ENCODE measurements at regions not wholly inside any gene's neighbourhood (a gene's known extent, or its start where the extent isn't known, plus 50 kb on each side); places are given as distances from the start of the nearest gene placed in this dataset.
"Not testable (repeated sequence)": the region's sequence is repeated elsewhere in the genome, so short reads cannot be mapped to it uniquely, and the experiment has no call there.

DNA sequence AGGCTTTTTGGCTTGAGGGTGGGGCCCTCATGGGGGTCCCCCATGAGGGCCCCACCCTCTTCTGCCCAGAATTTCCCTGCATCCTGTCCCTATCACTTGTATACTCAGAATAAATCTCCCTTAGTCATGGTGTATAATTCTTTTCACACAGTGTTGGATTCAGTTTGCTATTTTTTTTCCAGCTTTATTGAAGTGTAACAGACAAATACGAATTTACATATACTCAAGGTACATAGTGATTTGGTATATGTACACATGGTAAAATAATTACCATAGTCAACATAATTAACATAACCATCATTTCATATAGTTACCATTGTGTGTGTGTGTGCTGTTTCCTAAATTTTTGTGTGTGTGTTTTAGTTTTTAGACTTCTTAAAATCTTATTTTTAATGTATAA, 289.4 kb downstream of the CNTNAP3B start:
- DNase-seq (ENCODE audit: low spot score) = not testable (repeated sequence)

DNA sequence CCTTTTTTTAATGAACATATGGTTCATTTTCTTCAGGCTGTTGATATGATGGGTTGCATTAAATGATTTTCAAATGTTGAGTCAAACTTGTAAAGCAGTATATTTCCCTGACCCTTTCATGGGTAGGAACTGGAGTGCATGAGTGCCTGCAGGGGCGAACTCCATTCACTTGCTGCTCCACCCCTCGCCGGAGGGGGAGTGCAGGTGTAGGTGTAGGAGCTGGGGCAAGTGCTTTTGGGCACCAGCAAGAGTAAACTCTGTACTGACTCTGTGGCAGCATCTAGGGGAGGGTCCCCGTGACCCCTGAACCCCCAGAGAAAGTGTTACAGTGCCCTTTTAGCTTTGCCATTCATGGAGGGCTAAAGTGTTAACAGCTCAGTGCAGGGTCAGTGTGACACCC, 290.3 kb downstream of the CNTNAP3B start:
- not testable (repeated sequence) for DNase-seq (ENCODE audit: low spot score)

GRCh38 chr9:41838562-41838851, 290.7 kb downstream of the CNTNAP3B start:
- not testable (repeated sequence) for DNase-seq (ENCODE audit: low spot score)

- DNase-seq (ENCODE audit: low spot score) = not testable (repeated sequence)
Measured at GRCh38 chr9:41837684-41838561, 291.3 kb downstream of the CNTNAP3B start.

DNA sequence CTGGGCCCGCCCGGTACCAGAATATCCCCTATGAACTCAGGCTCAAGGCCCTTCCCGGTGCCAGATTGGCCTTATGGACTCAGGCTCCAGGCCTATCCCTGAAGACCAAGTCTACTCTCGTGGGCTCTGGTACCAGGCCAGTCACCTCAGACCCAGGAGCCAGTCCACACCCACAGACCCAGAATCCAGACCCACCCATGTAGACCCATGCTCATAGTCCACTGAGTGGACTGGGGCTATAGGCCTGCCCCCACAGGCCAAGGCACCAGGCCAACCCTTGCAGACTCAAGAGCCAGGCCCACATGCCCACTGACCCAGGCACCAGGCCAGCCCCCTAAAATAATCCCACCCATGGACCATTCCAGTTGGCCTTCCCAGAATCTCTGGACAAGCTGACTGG, 296.1 kb downstream of the CNTNAP3B start:
- not testable (repeated sequence) for DNase-seq (ENCODE audit: low spot score)

DNA sequence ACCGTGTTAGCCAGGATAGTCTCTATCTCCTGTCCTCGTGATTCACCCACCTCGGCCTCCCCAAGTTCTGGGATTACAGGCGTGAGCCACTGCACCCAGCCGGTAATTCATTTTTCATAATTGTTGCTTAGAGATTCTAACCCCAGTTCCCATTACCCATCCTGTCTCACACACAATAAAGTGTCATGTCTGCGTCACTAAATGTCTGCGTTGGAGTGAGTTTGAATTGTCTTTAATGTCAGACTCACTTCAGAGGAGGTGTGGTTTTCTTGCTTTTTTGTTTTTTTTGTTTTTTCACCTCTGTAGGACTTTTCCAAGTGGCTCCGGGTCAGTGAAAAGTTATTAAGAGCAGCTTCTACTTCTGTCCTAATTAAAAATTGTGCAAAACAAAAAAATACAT, 304.5 kb downstream of the CNTNAP3B start:
- DNase-seq (ENCODE audit: low spot score) = not testable (repeated sequence)

GRCh38 chr9:41802706-41803105, 326.5 kb downstream of the CNTNAP3B start:
- not testable (repeated sequence) for DNase-seq (ENCODE audit: low spot score)

- DNase-seq (ENCODE audit: low spot score) = peak; percentile 36
Measured at GRCh38 chr9:41798684-41799083, 330.5 kb downstream of the CNTNAP3B start.

- DNase-seq (ENCODE audit: low spot score) = peak; percentile 97
Measured at GRCh38 chr9:41790719-41791363, 338.4 kb downstream of the CNTNAP3B start.

DNA sequence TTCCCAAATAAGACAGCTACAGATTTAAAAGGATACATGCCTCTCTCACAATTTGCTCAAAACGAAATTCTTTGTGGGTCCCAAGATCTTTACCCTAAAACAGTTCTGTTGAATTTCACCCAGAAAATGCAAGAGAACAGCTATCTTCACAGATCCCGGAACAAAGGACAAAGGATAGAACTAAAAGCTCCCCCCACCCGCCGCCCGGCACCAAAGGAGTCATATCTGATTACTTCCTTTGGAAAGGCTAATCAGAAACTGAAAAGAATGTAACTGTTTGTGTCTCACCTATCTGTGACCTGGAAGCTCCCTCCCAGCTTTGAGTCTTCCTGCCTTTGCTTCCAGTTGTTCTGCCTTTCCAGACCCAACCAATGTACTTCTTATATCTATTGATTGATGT, 339.2 kb downstream of the CNTNAP3B start:
- DNase-seq (ENCODE audit: low spot score) = not testable (repeated sequence)

- DNase-seq (ENCODE audit: low spot score) = not testable (repeated sequence)
Measured at GRCh38 chr9:41789387-41789786, 339.8 kb downstream of the CNTNAP3B start.

DNA sequence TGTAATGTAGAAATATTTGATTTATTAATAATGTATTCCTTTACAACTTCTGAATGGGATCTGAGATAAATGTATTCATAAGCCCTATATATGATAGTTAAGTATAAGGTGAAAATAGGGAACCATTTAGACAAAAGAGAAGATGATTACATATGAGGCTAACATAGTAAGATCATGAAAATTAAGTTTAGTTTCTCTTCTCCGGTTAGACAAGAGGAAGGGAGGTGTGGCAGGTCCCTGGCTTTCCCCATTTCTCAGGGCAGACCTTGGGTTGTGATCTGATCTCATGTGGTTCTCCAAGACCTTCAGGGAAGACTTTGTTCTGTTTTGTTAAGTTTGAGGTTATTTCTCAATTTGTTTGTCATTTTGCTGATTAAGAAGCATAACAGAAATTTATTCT, 341.3 kb downstream of the CNTNAP3B start:
- DNase-seq (ENCODE audit: low spot score) = not testable (repeated sequence)

GRCh38 chr9:41787270-41787669, 342.0 kb downstream of the CNTNAP3B start:
- DNase-seq (ENCODE audit: low spot score) = not testable (repeated sequence)

DNA sequence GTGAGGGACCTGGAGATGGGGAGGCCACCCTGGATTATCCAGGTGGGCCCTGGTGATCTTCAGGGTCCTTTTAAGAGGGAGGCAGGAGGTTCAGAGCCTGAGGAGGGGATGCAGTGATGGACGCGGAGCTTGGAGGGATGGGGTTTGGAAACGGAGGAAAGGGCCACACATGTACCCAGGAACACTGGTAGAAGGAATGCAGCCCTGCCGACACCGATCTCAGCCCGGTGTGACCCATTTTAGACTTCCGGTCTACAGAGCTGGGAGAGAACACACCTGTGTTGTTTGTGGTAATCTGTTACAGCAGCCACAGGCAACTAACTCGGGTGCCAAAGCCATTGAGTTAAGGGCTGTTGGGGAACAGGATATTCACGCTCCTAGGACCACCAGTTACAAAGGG, 345.2 kb downstream of the CNTNAP3B start:
- DNase-seq (ENCODE audit: low spot score) = not testable (repeated sequence)

DNA sequence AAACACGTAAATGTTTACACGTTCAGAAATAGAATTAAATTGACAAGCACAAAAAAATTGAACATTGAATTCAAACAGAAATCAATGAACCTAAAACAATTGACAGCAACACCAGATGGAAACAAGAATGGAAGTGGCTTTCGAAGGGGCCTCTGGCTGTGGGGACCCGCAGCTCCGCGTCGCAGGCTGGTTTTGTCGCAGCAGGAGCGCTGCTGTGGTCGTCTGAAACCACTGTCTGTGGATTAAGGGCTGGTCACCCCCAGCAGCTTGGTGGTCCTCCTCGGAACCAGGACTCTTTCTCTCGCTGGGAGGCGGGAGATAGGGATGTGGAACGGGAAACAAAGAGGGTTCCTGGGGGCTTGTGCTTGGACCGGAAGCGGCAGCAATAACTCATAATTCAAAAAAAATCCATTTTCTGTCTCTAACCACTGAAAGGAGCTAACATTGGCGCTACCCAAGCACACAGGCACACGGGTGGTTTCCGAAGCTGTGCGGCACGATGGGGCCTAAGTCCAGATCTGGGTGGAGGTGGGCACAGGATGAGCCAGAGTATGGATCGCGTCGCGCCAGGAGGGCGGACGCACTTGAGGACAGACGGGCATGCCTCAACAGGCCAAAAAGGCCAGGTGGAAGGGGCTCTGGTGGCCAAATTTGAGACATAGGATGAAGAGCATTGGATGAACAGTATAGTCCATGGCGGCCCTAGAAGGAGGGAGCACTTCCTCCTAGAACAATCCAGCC, 346.0 kb downstream of the CNTNAP3B start:
- not testable (repeated sequence) for DNase-seq (ENCODE audit: low spot score)

GRCh38 chr9:41781899-41782298, 347.3 kb downstream of the CNTNAP3B start:
- DNase-seq (ENCODE audit: low spot score) = not testable (repeated sequence)

- peak; percentile 20 for DNase-seq (ENCODE audit: low spot score)
Measured at GRCh38 chr9:41779897-41780406, 349.3 kb downstream of the CNTNAP3B start.

- DNase-seq (ENCODE audit: low spot score) = not testable (repeated sequence)
Measured at GRCh38 chr9:41779192-41779591, 350.0 kb downstream of the CNTNAP3B start.

GRCh38 chr9:41778535-41779071, 350.6 kb downstream of the CNTNAP3B start:
- DNase-seq (ENCODE audit: low spot score) = not testable (repeated sequence)

DNA sequence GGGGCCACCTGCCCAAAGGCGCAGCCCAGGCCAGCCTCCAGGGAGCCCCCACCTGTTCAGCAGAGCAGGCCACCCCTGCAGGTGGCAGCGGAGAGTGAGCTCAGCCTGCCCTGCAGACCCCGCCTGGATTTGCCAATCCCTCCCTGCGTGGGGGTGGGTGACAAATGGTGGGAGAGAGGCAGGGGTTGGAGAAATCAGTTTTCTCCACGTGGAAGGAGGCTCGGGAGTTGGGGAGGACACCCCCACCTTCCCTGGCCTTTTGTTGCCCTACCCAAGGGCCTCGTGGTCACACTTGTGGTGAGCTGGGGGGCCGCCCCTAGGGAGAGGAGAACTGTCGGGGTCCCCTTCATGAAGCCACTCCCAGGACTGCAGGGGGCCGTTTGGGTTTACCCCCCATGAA, 351.7 kb downstream of the CNTNAP3B start:
- DNase-seq (ENCODE audit: low spot score) = not testable (repeated sequence)

DNA sequence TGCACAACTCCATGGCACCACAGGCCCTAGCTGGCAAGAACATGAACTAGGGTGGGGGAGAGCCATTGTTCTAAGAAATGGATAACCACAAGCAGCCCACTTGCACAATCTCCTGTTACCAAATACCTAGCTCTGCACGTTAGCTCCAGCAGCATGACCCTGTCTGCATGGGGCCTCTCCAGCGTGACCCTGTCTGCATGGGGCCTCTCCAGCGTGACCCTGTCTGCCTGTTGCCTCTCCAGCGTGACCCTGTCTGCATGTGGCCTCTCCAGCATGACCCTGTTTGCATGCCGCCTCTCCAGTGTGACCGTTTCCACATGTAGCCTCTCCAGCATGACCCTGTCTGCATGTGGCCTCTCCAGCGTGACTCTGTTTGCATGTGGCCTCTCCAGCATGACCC, 356.7 kb downstream of the CNTNAP3B start:
- DNase-seq (ENCODE audit: low spot score) = not testable (repeated sequence)

DNA sequence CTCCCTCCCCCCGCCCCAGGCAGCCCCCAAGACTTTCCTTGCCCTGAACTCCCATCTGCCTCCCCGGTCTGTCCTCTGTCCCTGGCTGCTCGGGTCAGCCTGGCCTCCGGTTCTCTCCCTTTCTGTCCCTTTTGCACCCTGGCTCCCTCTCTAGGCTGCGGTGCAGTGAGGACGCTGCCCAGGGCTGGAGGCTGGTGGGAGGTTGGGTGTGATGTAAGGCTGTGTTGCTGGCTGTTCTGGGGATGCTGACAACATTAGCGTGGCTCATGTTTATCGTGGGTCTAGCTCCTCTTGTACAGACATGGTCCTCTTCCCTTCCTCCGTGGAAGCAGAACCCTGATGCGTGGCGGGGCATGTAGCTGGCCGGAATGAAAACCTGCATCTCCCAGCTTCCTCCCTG, 357.5 kb downstream of the CNTNAP3B start:
- not testable (repeated sequence) for DNase-seq (ENCODE audit: low spot score)
